ENCODE measurements at regions not wholly inside any gene's neighbourhood (a gene's known extent, or its start where the extent isn't known, plus 50 kb on each side); places are given as distances from the start of the nearest gene placed in this dataset.
"Not testable (repeated sequence)": the region's sequence is repeated elsewhere in the genome, so short reads cannot be mapped to it uniquely, and the experiment has no call there.

DNA sequence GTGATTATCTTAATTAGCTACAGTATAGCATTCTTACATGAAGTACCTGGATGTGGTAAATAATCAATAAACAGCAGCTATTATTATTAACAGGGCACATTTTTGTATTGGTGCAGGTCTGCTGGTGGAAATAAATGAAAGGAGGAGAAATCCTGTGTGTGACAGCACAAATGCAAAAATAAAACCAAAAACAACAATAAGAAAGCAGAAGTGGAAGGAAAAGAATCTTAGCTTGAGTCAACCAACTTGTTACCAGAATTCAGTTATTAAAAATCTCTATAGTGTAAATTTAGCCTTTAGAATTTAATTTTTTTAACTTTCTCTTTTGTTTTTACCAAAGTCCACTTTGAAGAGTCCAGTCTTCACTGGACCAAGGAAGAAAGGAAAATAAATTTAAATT, 63.1 kb upstream of the LSM6 start:
- TF ChIP-seq, protein P1, sequence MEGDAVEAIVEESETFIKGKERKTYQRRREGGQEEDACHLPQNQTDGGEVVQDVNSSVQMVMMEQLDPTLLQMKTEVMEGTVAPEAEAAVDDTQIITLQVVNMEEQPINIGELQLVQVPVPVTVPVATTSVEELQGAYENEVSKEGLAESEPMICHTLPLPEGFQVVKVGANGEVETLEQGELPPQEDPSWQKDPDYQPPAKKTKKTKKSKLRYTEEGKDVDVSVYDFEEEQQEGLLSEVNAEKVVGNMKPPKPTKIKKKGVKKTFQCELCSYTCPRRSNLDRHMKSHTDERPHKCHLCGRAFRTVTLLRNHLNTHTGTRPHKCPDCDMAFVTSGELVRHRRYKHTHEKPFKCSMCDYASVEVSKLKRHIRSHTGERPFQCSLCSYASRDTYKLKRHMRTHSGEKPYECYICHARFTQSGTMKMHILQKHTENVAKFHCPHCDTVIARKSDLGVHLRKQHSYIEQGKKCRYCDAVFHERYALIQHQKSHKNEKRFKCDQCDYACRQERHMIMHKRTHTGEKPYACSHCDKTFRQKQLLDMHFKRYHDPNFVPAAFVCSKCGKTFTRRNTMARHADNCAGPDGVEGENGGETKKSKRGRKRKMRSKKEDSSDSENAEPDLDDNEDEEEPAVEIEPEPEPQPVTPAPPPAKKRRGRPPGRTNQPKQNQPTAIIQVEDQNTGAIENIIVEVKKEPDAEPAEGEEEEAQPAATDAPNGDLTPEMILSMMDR (IDR thresholded peaks at IDR 0.05), result no peak
- DNase-seq (ENCODE audit: low spot score) (no peak), ATAC-seq (ENCODE audit: low FRiP score) (no peak)

DNA sequence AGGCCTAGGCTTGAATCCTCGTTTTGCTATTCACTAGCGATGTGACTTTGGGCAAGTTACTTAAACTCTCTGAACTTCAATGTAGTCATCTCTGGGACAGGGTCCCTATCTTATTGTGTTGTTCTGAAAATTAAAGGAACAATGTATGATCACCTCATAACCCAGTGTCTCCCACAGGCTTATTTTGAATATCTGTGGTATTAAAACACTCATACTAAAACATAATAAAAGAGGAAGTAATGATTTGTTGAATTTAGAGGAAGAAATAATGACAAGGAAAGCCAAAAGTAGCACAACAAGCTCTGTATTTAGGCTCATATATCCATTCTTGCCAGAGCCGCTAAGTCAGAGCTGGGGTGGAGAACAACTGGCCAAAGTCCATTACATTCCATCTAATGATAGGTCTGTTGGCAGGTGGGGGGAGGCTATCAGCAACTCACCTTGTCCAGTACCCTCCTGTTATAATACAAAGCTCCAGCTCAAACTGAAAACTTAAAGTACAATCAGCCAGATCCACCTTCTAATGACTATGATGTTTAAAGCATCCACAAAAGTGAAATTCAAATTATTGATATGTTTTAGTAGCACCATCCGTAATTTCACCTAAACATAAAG, 64.5 kb upstream of the LSM6 start:
- TF ChIP-seq, protein P1 (IDR thresholded peaks at IDR 0.05), result no peak
- ATAC-seq (ENCODE audit: low FRiP score) (no peak), DNase-seq (ENCODE audit: low spot score) (no peak)

DNA sequence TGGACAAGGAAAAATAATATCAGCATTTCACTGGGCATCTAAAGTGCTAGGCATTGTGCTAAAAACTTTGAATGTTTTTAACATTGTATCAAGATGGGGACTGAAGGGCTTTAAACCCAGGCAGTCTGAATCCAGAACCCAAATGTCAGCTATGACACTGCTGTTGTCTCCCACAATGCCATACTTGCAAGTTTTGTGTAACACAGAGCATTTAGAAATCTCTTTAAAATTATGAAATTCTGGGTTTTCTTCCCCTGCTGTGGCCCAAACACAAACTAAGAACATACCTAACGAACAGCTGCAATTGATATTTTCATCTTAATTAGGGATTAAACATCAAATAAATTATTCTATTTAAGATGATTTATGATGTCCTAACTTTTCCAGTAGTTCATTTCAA, 66.8 kb upstream of the LSM6 start:
- ATAC-seq (ENCODE audit: low FRiP score) (no peak), DNase-seq (ENCODE audit: low spot score) (no peak)
- TF ChIP-seq, protein P1 (IDR thresholded peaks at IDR 0.05), result no peak

DNA sequence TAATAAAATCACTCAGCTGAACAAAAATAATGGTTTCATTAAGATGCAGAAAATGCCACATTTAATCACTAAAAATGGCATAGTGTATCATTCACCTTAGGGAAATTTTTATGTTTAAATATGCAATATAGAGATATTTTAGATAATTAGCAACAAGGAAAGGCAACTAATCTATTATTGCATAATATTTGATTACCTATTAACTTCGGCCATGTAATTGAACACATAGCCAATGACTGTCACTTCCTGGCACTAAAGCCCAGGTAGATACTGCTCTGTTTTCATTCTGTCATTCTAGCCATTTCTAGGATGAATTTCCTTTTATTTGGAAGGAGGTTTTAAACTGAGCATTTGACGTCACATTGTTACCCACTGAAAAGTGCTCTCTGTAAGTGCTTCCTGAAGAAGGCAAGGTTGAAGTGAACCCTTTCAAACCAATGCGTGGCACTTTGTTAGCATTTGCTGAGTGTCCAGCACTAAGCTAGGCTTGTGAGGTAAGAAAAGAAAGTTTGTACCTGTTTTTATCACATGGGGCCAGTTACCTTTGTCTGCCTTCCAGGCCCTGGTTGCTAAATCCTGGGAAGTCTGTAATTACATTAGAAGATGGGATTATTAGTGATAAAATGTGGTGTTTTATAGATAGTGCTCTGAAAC, 67.8 kb upstream of the LSM6 start:
- no peak for DNase-seq (ENCODE audit: low spot score)
- TF ChIP-seq, protein P1 (IDR thresholded peaks at IDR 0.05), result no peak
- no peak for ATAC-seq (ENCODE audit: low FRiP score)

DNA sequence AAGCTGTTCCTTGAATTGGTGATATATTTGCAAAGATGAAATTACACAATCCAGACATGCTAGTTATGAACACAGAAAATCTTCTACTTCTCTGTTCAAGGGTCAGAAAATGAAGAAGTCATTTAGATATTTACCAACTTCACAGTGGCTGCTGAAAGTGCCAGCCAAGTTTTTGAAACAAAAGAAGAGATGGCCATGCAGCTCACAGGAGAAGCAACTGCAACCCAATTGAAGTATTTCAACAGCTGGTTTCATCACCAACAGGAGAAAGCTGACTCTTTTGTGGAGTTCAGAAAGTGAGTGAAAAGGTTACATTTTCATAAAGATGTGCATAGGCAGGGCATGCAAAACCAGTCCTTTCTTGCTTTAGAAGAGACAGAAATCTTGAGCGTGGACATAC, 70.1 kb upstream of the LSM6 start:
- DNase-seq (ENCODE audit: low spot score) (no peak), ATAC-seq (ENCODE audit: low FRiP score) (no peak)
- TF ChIP-seq, protein P1 (IDR thresholded peaks at IDR 0.05), result no peak

DNA sequence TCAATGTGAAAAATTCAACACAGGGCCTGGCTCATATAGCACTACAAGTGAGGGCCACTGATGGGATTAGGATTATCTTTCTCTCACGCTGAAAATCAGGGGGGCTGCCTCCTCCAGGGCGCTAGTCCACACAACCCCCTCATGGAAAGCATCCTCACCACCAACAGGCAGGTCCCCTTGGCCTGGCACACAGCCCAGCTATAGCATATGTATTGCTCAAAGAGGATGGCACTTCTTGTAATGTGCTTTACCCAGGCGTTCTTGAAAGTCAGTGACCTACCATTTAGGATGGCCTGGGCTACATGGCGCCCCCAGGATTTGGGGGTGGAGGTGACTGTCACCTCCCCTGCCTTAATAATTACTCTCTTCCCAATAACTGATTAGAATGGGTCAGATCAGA, 71.0 kb upstream of the LSM6 start:
- DNase-seq (ENCODE audit: low spot score) (no peak), ATAC-seq (ENCODE audit: low FRiP score) (no peak)
- TF ChIP-seq, protein P1 (IDR thresholded peaks at IDR 0.05), result no peak

DNA sequence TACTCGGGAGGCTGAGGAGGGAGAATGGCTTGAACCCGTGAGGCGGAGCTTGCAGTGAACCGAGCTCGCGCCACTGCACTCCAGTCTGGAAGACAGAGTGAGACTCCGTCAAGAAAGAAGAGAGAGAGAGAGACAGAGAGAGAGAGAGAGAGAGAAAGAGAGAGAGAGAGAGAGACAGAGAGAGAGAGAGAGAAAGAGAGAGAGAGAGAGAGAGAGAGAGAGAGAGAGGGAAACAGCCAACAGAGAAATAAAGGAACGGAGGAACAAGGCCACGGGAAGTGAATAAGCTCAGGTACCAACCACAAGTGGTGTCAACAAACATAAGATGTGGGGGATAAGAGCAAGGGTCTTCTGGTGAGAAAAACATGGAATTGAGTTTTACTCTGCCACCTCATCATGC, 71.5 kb upstream of the LSM6 start:
- ATAC-seq (ENCODE audit: low FRiP score); DNase-seq (ENCODE audit: low spot score): not testable (repeated sequence)

Data from omental fat pad (tissue), 3 donors.